ENCODE measurements at regions not wholly inside any gene's neighbourhood (a gene's known extent, or its start where the extent isn't known, plus 50 kb on each side); places are given as distances from the start of the nearest gene placed in this dataset.

DNA sequence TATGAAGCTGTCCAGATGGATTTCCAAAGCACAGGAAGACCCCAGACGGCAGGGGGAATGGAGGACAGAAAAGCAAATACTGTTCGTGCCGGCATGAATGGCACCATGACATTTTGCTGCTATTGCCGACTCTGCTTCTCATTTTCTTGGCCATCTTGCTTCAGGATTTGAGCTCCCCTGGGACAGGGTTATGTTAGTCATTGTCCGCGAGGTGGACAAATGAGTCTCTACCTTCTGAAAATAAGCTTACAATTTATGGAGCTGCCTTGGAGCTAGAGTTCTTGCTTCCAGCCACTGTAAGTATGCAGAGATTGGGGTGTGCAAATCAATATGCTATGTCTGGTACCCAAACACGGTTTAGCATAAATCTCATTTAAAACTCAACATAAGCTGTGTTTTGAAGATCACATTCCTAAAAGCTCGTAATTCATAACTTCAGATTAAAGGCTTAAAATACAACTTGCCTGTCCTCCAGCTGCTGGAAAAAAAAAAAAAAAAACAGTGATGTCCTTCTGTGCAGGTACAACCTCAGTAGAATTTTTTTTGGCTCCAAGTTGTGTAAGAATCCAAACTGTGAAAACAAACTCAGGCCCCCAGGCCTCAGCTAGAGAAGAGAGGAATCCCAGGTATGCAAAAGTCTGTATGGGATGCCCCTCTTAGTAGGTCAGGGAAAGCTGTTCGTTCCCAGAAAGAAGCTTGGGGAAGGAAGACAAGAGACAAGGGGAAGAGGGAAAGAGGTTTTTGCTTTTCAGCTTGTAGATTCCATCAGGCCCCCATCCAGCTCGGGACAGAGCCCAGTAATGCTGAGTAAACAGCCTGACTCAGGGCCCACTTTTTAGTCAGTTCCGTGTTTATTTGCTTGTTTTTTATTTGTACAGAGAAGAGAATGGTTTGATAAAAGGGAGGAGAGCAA, 184.2 kb upstream of the FOXA2 start:
- Histone ChIP-seq H3K27ac (ENCODE audit: insufficient read depth, low read depth, low read length) (no peak overlapping the region), H3K27me3 (ENCODE audit: control insufficient read depth in 2 of 2, insufficient read depth in 2 of 2, low read length in 2 of 2) (no peaks in the 10 kb centered on the region), H4K20me1 (replicated peaks; ENCODE audit: control insufficient read depth, extremely low read depth, insufficient read depth, low read length) (no peaks in the 10 kb centered on the region), H3K4me1 (ENCODE audit: control insufficient read depth, extremely low read depth, insufficient read depth, low read length) (peaks cover 6% of the 10 kb centered on the region), H3K9ac (replicated peaks; ENCODE audit: extremely low read depth, insufficient read depth, low read length) (no peak overlapping the region), H3K36me3 (ENCODE audit: control insufficient read depth in 2 of 2, extremely low read depth in 1 of 2, insufficient read depth in 2 of 2, low read length in 2 of 2) (no peaks in the 10 kb centered on the region), H3K79me2 (ENCODE audit: control insufficient read depth, insufficient read depth, low read length) (no peaks in the 10 kb centered on the region), H2AFZ (ENCODE audit: low read depth, low read length) (peak overlapping the region; percentile 44), H3K4me3 (replicated peaks in 1 of 3; ENCODE audit: insufficient read depth in 1 of 3, low read depth in 1 of 3, low read length in 3 of 3) (no peak overlapping the region), H3K9me3 (replicated peaks; ENCODE audit: control insufficient read depth, insufficient read depth, low read length) (no peaks in the 10 kb centered on the region), H3K4me2 (ENCODE audit: insufficient read depth, low read length) (no peak overlapping the region), H3K9me1 (replicated peaks; ENCODE audit: control insufficient read depth, extremely low read depth, insufficient read depth, low read length) (no peaks in the 10 kb centered on the region)
- peak; percentile 19 for TF ChIP-seq FOS (IDR thresholded peaks at IDR 0.05; ENCODE audit: borderline replicate concordance, insufficient read depth, low read length)
- TF ChIP-seq, protein P1, sequence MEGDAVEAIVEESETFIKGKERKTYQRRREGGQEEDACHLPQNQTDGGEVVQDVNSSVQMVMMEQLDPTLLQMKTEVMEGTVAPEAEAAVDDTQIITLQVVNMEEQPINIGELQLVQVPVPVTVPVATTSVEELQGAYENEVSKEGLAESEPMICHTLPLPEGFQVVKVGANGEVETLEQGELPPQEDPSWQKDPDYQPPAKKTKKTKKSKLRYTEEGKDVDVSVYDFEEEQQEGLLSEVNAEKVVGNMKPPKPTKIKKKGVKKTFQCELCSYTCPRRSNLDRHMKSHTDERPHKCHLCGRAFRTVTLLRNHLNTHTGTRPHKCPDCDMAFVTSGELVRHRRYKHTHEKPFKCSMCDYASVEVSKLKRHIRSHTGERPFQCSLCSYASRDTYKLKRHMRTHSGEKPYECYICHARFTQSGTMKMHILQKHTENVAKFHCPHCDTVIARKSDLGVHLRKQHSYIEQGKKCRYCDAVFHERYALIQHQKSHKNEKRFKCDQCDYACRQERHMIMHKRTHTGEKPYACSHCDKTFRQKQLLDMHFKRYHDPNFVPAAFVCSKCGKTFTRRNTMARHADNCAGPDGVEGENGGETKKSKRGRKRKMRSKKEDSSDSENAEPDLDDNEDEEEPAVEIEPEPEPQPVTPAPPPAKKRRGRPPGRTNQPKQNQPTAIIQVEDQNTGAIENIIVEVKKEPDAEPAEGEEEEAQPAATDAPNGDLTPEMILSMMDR (IDR thresholded peaks at IDR 0.05; ENCODE audit: extremely low read depth in 1 of 2, insufficient read depth in 1 of 2, low read depth in 1 of 2, low read length in 2 of 2) = no peak
- dilution Hi-C loops (cut with MboI; ENCODE audit: extremely low pct_ligation_motif_present, low sequenced_read_pairs) (no loop called here), intact Hi-C loops (cut with micrococcal nuclease) (no loop called here)
- FAIRE-seq (no peak), DNase-seq (ENCODE audit: low read depth, low spot score) (no peak)
- no TSS peak for BruUV-seq (replicated peaks)
- POLR2A ChIA-PET = no interaction called here
- CTCF ChIA-PET = interaction anchor here (0.9 to 1.2 kb wide), 5 partner anchors 9 to 206 kb away, joined by 3 to 4 read pairs (median 4); no protein-coding TSS in a partner anchor

DNA sequence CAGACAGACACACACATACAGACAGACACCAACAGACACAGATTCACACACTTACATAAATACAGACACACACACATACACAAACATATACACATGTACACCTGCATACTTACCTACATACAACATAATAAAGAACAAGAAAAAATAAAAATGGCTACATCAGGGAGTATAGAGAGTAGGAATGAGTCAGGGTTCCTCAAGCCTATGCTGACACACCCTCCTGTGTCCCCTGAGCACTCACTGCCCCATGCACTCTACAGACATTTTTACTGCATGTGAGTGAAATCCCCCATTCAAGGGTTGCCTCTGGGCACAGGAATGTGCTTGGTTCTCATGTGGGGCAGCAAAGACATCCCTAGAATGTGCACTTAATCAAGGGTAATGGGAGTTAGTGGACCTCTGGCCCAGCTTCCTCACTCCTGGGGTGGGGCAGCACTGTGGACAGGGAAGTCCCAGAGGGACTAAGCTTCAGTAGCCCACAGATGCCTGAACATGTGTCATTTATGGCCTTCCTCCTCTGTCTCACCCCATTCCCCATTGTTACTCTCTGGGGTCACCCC, 185.9 kb upstream of the FOXA2 start:
- Histone ChIP-seq H2AFZ (ENCODE audit: low read depth, low read length) (no peak overlapping the region), H3K36me3 (ENCODE audit: control insufficient read depth in 2 of 2, extremely low read depth in 1 of 2, insufficient read depth in 2 of 2, low read length in 2 of 2) (no peaks in the 10 kb centered on the region), H3K9ac (replicated peaks; ENCODE audit: extremely low read depth, insufficient read depth, low read length) (no peak overlapping the region), H4K20me1 (replicated peaks; ENCODE audit: control insufficient read depth, extremely low read depth, insufficient read depth, low read length) (no peaks in the 10 kb centered on the region), H3K27me3 (ENCODE audit: control insufficient read depth in 2 of 2, insufficient read depth in 2 of 2, low read length in 2 of 2) (no peaks in the 10 kb centered on the region), H3K9me1 (replicated peaks; ENCODE audit: control insufficient read depth, extremely low read depth, insufficient read depth, low read length) (no peaks in the 10 kb centered on the region), H3K4me2 (ENCODE audit: insufficient read depth, low read length) (no peak overlapping the region), H3K9me3 (replicated peaks; ENCODE audit: control insufficient read depth, insufficient read depth, low read length) (no peaks in the 10 kb centered on the region), H3K27ac (ENCODE audit: insufficient read depth, low read depth, low read length) (no peak overlapping the region), H3K79me2 (ENCODE audit: control insufficient read depth, insufficient read depth, low read length) (no peaks in the 10 kb centered on the region), H3K4me3 (replicated peaks in 1 of 3; ENCODE audit: insufficient read depth in 1 of 3, low read depth in 1 of 3, low read length in 3 of 3) (no peak overlapping the region), H3K4me1 (ENCODE audit: control insufficient read depth, extremely low read depth, insufficient read depth, low read length) (peaks cover 5% of the 10 kb centered on the region)
- TF ChIP-seq POLR2AphosphoS5 (IDR thresholded peaks at IDR 0.05; ENCODE audit: insufficient read depth, low read depth, low read length) = no peak
- TF ChIP-seq, protein P2, sequence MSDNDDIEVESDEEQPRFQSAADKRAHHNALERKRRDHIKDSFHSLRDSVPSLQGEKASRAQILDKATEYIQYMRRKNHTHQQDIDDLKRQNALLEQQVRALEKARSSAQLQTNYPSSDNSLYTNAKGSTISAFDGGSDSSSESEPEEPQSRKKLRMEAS (IDR thresholded peaks at IDR 0.05; ENCODE audit: insufficient read depth, insufficient read length) = no peak
- TF ChIP-seq, protein P1 (IDR thresholded peaks at IDR 0.05; ENCODE audit: extremely low read depth in 1 of 2, insufficient read depth in 1 of 2, low read depth in 1 of 2, low read length in 2 of 2) = no peak
- TF ChIP-seq POLR2A (IDR thresholded peaks at IDR 0.05; ENCODE audit: low read depth, low read length) = no peak
- no peak for TF ChIP-seq EZH2 (IDR thresholded peaks at IDR 0.05; ENCODE audit: borderline replicate concordance, low read depth, low read length, severe bottlenecking)
- no peak for TF ChIP-seq JUN (IDR thresholded peaks at IDR 0.05; ENCODE audit: borderline replicate concordance, insufficient read depth, insufficient read length, low read depth)
- TF ChIP-seq GATA2 (IDR thresholded peaks at IDR 0.05; ENCODE audit: insufficient read depth, insufficient read length, low read depth, low read length) = no peak
- TF ChIP-seq MYC (IDR thresholded peaks at IDR 0.05; ENCODE audit: low read depth, low read length) = no peak
- no peak for TF ChIP-seq FOS (IDR thresholded peaks at IDR 0.05; ENCODE audit: borderline replicate concordance, insufficient read depth, low read length)
- ChIA-PET POLR2A (no interaction called here), CTCF (no interaction called here)
- no TSS peak for BruUV-seq (replicated peaks)
- no peak for DNase-seq (ENCODE audit: low read depth, low spot score)
- dilution Hi-C loops (cut with MboI; ENCODE audit: extremely low pct_ligation_motif_present, low sequenced_read_pairs) (no loop called here), intact Hi-C loops (cut with micrococcal nuclease) (no loop called here)
- no peak for FAIRE-seq

Data from endothelial cell of umbilical vein (primary cell).